ENCODE measurements at regions not wholly inside any gene's neighbourhood (a gene's known extent, or its start where the extent isn't known, plus 50 kb on each side); places are given as distances from the start of the nearest gene placed in this dataset.

DNA sequence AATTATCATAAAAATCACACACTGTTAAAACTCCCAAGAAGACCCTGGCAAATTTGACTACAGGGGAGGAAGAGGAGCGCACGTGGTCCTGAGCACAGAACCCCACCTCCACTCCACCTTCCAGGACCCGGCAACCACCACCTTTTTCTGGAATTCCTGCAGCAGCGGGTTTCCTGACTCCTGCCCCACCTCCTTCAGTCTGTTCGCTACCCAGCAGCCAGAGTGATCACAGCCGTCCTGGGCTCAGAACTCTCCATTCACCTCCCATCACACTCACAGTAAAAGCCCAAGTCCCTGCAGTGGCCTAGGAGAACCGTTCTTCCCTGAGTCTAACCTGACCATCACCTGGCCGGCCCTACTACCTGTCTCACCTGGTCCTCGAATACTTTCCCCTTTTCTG, 107.4 kb upstream of the FAM204A start:
- no peak overlapping the region for H3K27ac Mint-ChIP-seq

DNA sequence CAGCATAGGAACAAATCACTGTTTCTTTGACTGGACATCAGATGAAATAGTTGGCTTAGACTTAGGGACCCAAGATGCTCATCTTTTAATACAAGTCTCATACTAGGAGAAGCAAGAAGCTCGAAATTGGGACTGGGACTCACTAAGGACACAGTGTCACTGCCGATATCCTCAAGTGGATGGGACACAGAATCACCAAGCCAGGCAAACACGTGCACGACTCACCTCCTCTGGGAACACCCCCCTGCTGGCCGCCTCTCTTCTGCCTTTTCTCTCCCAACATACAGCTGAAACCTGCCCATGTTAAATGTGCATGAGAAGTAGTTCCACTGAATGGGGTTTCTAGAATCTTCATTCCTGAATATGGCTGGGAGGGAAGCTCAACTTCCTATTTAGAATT, 106.6 kb upstream of the FAM204A start:
- peaks cover 22% of the 10 kb centered on the region for H3K27me3 Mint-ChIP-seq
- no peaks in the 10 kb centered on the region for H3K36me3 Mint-ChIP-seq (ENCODE audit: low read depth)
- POLR2A ChIA-PET: no interaction called here
- intact Hi-C loops (cut with micrococcal nuclease): no loop called here
- H3K9me3 Mint-ChIP-seq: peaks cover 3% of the 10 kb centered on the region
- TF ChIP-seq, protein P1, sequence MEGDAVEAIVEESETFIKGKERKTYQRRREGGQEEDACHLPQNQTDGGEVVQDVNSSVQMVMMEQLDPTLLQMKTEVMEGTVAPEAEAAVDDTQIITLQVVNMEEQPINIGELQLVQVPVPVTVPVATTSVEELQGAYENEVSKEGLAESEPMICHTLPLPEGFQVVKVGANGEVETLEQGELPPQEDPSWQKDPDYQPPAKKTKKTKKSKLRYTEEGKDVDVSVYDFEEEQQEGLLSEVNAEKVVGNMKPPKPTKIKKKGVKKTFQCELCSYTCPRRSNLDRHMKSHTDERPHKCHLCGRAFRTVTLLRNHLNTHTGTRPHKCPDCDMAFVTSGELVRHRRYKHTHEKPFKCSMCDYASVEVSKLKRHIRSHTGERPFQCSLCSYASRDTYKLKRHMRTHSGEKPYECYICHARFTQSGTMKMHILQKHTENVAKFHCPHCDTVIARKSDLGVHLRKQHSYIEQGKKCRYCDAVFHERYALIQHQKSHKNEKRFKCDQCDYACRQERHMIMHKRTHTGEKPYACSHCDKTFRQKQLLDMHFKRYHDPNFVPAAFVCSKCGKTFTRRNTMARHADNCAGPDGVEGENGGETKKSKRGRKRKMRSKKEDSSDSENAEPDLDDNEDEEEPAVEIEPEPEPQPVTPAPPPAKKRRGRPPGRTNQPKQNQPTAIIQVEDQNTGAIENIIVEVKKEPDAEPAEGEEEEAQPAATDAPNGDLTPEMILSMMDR (IDR thresholded peaks at IDR 0.05): no peak
- H3K4me3 Mint-ChIP-seq: no peak overlapping the region
- CTCF ChIA-PET: no interaction called here
- H3K27ac Mint-ChIP-seq: no peak overlapping the region
- ATAC-seq (ENCODE audit: low read depth) (no peak), DNase-seq (no peak)
- no peaks in the 10 kb centered on the region for H3K4me1 Mint-ChIP-seq

More for the DNA sequence above, 107.4 kb upstream of the FAM204A start:
- POLR2A ChIA-PET: no interaction called here
- H3K4me3 Mint-ChIP-seq: no peak overlapping the region
- CTCF ChIA-PET: interaction anchor here (1.3 kb wide), 1 partner anchor 10 kb away, joined by 5 read pairs; no protein-coding TSS in a partner anchor
- H3K36me3 Mint-ChIP-seq (ENCODE audit: low read depth): no peaks in the 10 kb centered on the region
- intact Hi-C loops (cut with micrococcal nuclease): no loop called here
- peaks cover 3% of the 10 kb centered on the region for H3K9me3 Mint-ChIP-seq
- ATAC-seq (ENCODE audit: low read depth) (no peak), DNase-seq (no peak)
- H3K4me1 Mint-ChIP-seq: no peaks in the 10 kb centered on the region
- TF ChIP-seq, protein P1 (IDR thresholded peaks at IDR 0.05): no peak
- peaks cover 22% of the 10 kb centered on the region for H3K27me3 Mint-ChIP-seq

DNA sequence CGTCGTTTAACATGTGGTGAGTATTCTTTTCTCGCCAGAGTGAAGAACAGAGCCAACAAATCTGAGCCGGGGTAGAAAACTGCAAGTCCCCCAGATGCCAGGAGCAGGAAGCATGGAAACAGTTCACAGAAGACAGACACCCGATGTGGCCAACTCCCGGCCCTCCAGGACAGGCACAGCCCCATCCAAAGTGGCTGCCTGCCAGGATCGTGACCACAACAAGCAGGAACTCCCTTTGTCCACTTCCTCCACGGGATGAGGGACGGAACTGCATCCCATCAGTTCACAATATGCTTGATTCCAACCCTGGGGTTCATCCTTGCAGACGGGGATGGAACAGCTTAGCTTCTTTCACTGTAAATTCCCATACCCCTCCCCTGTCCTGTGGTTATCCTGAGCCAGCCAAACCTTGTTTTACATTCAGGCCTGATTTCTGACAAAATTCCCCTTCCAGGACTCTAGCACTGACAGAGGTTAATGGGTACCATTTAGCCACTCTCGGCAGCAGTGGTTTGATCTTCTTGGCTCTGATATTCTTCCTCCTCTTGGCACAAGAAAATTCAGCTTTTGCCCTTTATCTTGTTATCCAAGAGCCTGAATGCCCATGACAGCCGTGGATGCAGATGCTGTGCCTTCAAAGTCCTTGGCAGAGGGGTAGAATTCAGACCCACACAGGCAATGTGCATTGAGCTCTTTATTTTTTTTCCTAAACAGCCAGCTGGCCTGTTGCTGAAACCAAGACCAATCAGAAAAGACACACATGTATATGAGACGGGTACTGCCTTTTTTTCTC, 105.5 kb upstream of the FAM204A start:
- ATAC-seq (ENCODE audit: low read depth) (no peak), DNase-seq (no peak)
- POLR2A ChIA-PET: no interaction called here
- TF ChIP-seq, protein P1 (IDR thresholded peaks at IDR 0.05): no peak
- peaks cover 22% of the 10 kb centered on the region for H3K27me3 Mint-ChIP-seq
- no peak overlapping the region for H3K4me3 Mint-ChIP-seq
- CTCF ChIA-PET: interaction anchor here (1.2 kb wide), 1 partner anchor 11 kb away, joined by 3 read pairs; no protein-coding TSS in a partner anchor
- H3K9me3 Mint-ChIP-seq: peaks cover 3% of the 10 kb centered on the region
- H3K36me3 Mint-ChIP-seq (ENCODE audit: low read depth): no peaks in the 10 kb centered on the region
- no peak overlapping the region for H3K27ac Mint-ChIP-seq
- intact Hi-C loops (cut with micrococcal nuclease): no loop called here
- no peaks in the 10 kb centered on the region for H3K4me1 Mint-ChIP-seq

DNA sequence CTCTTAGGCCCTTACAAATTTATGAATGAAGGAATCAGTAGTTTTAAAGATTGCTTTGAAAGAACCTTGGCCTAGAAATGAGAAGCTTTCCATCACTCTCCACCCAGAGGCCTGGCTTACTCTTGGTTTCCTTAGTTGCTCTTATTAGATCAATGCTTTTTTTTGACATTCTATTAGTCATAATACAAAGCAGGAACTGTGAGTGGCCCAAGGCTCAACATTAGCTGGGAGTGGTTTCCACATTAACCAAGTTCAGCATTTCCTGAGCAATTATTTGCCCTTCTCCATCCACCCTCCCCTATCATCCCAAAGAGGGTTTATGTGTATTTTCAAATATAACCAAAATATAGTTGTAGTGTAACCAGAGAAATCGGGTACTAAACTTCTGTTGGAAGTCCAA, 103.4 kb upstream of the FAM204A start:
- Mint-ChIP-seq H3K27me3 (peaks cover 24% of the 10 kb centered on the region), H3K4me3 (no peak overlapping the region), H3K9me3 (no peaks in the 10 kb centered on the region), H3K27ac (no peak overlapping the region), H3K4me1 (no peaks in the 10 kb centered on the region), H3K36me3 (ENCODE audit: low read depth) (no peaks in the 10 kb centered on the region)
- no peak for ATAC-seq (ENCODE audit: low read depth)
- intact Hi-C loops (cut with micrococcal nuclease): no loop called here
- POLR2A ChIA-PET: no interaction called here
- DNase-seq: no peak
- TF ChIP-seq, protein P1 (IDR thresholded peaks at IDR 0.05): no peak
- CTCF ChIA-PET: no interaction called here

DNA sequence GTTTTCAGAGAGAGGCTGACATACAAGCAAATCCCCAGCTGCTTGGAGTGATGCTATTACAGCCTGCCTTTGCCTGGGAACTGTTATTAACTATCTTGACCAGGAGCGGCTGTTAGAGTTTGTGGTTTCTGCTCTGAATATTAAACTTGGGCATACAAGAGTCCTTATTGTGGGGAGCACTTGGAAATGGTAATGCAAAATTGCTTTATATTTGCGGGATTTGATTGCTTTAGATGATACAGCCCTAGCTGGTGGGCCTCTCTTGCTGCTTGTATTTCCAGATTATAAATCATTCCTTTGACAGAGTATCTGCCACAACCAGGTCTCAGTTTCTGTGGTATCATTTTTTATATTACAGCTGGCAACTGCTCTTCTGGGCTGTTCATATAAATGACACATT, 101.9 kb upstream of the FAM204A start:
- intact Hi-C loops (cut with micrococcal nuclease): no loop called here
- DNase-seq (no peak), ATAC-seq (ENCODE audit: low read depth) (no peak)
- Mint-ChIP-seq H3K36me3 (ENCODE audit: low read depth) (no peaks in the 10 kb centered on the region), H3K9me3 (no peaks in the 10 kb centered on the region), H3K27ac (no peak overlapping the region), H3K4me3 (no peak overlapping the region), H3K27me3 (peaks cover 28% of the 10 kb centered on the region), H3K4me1 (no peaks in the 10 kb centered on the region)
- CTCF ChIA-PET: no interaction called here
- POLR2A ChIA-PET: no interaction called here
- TF ChIP-seq, protein P1 (IDR thresholded peaks at IDR 0.05): no peak
